IMR-90 (cell line): ENCODE measurements at regions not wholly inside any gene's neighbourhood (a gene's known extent, or its start where the extent isn't known, plus 50 kb on each side); places are given as distances from the start of the nearest gene placed in this dataset.

Experiments used
- ATAC-seq: fragments of 200-7000 bp; cut with Tn5 transposase; 2 replicates; pipeline ENCODE4 v1.9.1; 2020; ENCODE audit warnings: low read depth, mild to moderate bottlenecking, moderate library complexity
- BruUV-seq: library from RNA; stranded (reverse); fragments of 400-500 nt; replicated peaks from 2 replicates; lab custom pipeline; 2021; lab: Mats Ljungman, UMichigan
- CTCF ChIA-PET: fragments of 300-600 bp; formaldehyde crosslinking; extraction: SDS; loops from one replicate; lab custom pipeline; 2021; ENCODE audit warnings: antibody characterized with exemption; lab: Yijun Ruan, JAX
- POLR2A ChIA-PET: fragments of 300-600 bp; sonication (Branson Sonifier 250); formaldehyde crosslinking; loops from one replicate; lab custom pipeline; 2022; ENCODE audit warnings: antibody characterized with exemption; ENCODE audit not compliant: unreplicated experiment; lab: Charles Lee
- DNase-seq: peaks from one replicate; pipeline ENCODE4 v3.0.0; 2013
- H2AFZ ChIP-seq: replicated peaks from 2 replicates; pipeline ENCODE3; 2013; ENCODE audit warnings: low read length, mild to moderate bottlenecking; ENCODE audit not compliant: poor library complexity
- H2AK5ac ChIP-seq: 2 replicates; pipeline ENCODE4 v1.6.1; 2013; ENCODE audit warnings: low read depth, low read length, inconsistent platforms
- H2AK9ac ChIP-seq: replicated peaks from 2 replicates; pipeline ENCODE3; 2013; ENCODE audit warnings: mild to moderate bottlenecking, low read depth, low read length, moderate library complexity; ENCODE audit not compliant: poor library complexity
- H2BK120ac ChIP-seq: 2 replicates; pipeline ENCODE4 v1.6.1; 2013; ENCODE audit warnings: low read depth, low read length, inconsistent platforms
- H2BK15ac ChIP-seq: 3 replicates; pipeline ENCODE4 v1.6.1; 2013; ENCODE audit warnings: low read depth, low read length, inconsistent platforms
- H2BK20ac ChIP-seq: 2 replicates; pipeline ENCODE4 v1.6.1; 2013; ENCODE audit warnings: low read depth, mild to moderate bottlenecking, inconsistent platforms, low read length, moderate library complexity
- H2BK5ac ChIP-seq: 2 replicates; pipeline ENCODE4 v1.6.1; 2013; ENCODE audit warnings: mild to moderate bottlenecking, low read depth, low read length, inconsistent platforms; ENCODE audit not compliant: poor library complexity, severe bottlenecking
- H3K14ac ChIP-seq: replicated peaks from 2 replicates; pipeline ENCODE4 v1.6.1; 2013; ENCODE audit warnings: low read depth, low read length, inconsistent platforms
- H3K18ac ChIP-seq: 2 replicates; pipeline ENCODE4 v1.6.1; 2013; ENCODE audit warnings: low read depth, low read length, control low read depth
- H3K23ac ChIP-seq: 2 replicates; pipeline ENCODE4 v1.6.1; 2013; ENCODE audit warnings: low read depth, low read length, inconsistent platforms
- H3K27ac ChIP-seq: 2 replicates; pipeline ENCODE4 v1.5.1; 2013; ENCODE audit warnings: mild to moderate bottlenecking, control low read depth, low read length; ENCODE audit not compliant: insufficient read depth
- H3K27me3 ChIP-seq: 2 replicates; pipeline ENCODE4 v1.6.1; 2013; ENCODE audit warnings: low read length; ENCODE audit not compliant: control insufficient read depth, insufficient read depth
- H3K36me3 ChIP-seq: 2 replicates; pipeline ENCODE4 v1.6.1; 2013; ENCODE audit warnings: low read length, mixed read lengths; ENCODE audit not compliant: control insufficient read depth, insufficient read depth
- H3K4ac ChIP-seq: 2 replicates; pipeline ENCODE4 v1.6.1; 2013; ENCODE audit warnings: low read depth, low read length, inconsistent platforms
- H3K4me1 ChIP-seq: 2 replicates; pipeline ENCODE4 v1.6.1; 2013; ENCODE audit warnings: low read length, mixed read lengths; ENCODE audit not compliant: control insufficient read depth, insufficient read depth
- H3K4me2 ChIP-seq: 2 replicates; pipeline ENCODE4 v1.6.1; 2013; ENCODE audit warnings: low read depth, mild to moderate bottlenecking, control low read depth, low read length, moderate library complexity
- H3K4me3 ChIP-seq: 2 replicates; pipeline ENCODE4 v1.5.1; 2013; ENCODE audit warnings: low read depth, mild to moderate bottlenecking, control low read depth, low read length, moderate library complexity; ENCODE audit not compliant: insufficient read depth
- H3K56ac ChIP-seq: 2 replicates; pipeline ENCODE4 v1.6.1; 2013; ENCODE audit warnings: low read length, inconsistent platforms; ENCODE audit not compliant: insufficient read depth; ENCODE audit errors: extremely low read depth
- H3K79me1 ChIP-seq, 2 experiments: 2 replicates each; pipeline ENCODE4 v1.6.1; 2013; ENCODE audit warnings: low read length in 2 of 2, inconsistent platforms in 1 of 2, low read depth in 1 of 2
- H3K9ac ChIP-seq: 2 replicates; pipeline ENCODE4 v1.6.1; 2013; ENCODE audit warnings: low read depth, low read length, control low read depth
- H3K9me1 ChIP-seq: 2 replicates; pipeline ENCODE4 v1.6.1; 2013; ENCODE audit warnings: low read length, inconsistent platforms; ENCODE audit not compliant: insufficient read depth
- H3K9me3 ChIP-seq: 2 replicates; pipeline ENCODE4 v1.6.1; 2013; ENCODE audit warnings: low read length; ENCODE audit not compliant: control insufficient read depth, insufficient read depth
- H4K20me1 ChIP-seq: 2 replicates; pipeline ENCODE4 v1.6.1; 2013; ENCODE audit warnings: low read length, inconsistent platforms; ENCODE audit not compliant: insufficient read depth
- H4K5ac ChIP-seq: 2 replicates; pipeline ENCODE4 v1.6.1; 2013; ENCODE audit warnings: mild to moderate bottlenecking, low read depth, low read length, control low read depth
- H4K8ac ChIP-seq, 2 experiments: 2 replicates each; pipeline ENCODE4 v1.6.1; 2013; ENCODE audit warnings: low read depth in 2 of 2, low read length in 2 of 2, control low read depth in 1 of 2, inconsistent platforms in 1 of 2
- H4K91ac ChIP-seq: 2 replicates; pipeline ENCODE4 v1.6.1; 2013; ENCODE audit warnings: low read depth, low read length, inconsistent platforms; ENCODE audit not compliant: insufficient read depth
- CEBPB ChIP-seq: IDR thresholded peaks from 2 replicates; pipeline ENCODE4 v1.6.1; 2012; ENCODE audit warnings: low read depth, low read length, improper control_type of control experiment
- CHD1 ChIP-seq: IDR thresholded peaks from 2 replicates; pipeline ENCODE4 v1.6.1; 2012; ENCODE audit warnings: low read depth, low read length, improper control_type of control experiment
- CTCF ChIP-seq: conservative IDR thresholded peaks from 2 replicates; pipeline ENCODE4 v1.5.1; 2012; ENCODE audit warnings: mild to moderate bottlenecking, low read depth, low read length, improper control_type of control experiment
- ELK1 ChIP-seq: fragments of 150-350 bp; IDR thresholded peaks from 2 replicates; pipeline ENCODE4 v1.6.1; 2016; ENCODE audit warnings: low read depth, mild to moderate bottlenecking, low read length, moderate library complexity, borderline replicate concordance
- FOS ChIP-seq: fragments of 150-350 bp; IDR thresholded peaks from 2 replicates; pipeline ENCODE4 v1.6.1; 2016; ENCODE audit warnings: low read depth, low read length
- MAFK ChIP-seq: IDR thresholded peaks from 2 replicates; pipeline ENCODE4 v1.6.1; 2012; ENCODE audit warnings: low read depth, low read length, improper control_type of control experiment
- MAZ ChIP-seq: IDR thresholded peaks from 2 replicates; pipeline ENCODE4 v1.6.1; 2012; ENCODE audit warnings: low read depth, mild to moderate bottlenecking, low read length, improper control_type of control experiment, moderate library complexity, borderline replicate concordance
- NFE2L2 ChIP-seq: fragments of 150-350 bp; IDR thresholded peaks from 2 replicates; pipeline ENCODE4 v1.6.1; 2016; ENCODE audit warnings: low read depth, mild to moderate bottlenecking, low read length
- POLR2A ChIP-seq: IDR thresholded peaks from 2 replicates; pipeline ENCODE4 v1.6.1; 2012; ENCODE audit warnings: mild to moderate bottlenecking, low read depth, low read length
- RAD21 ChIP-seq: IDR thresholded peaks from 2 replicates; pipeline ENCODE4 v1.6.1; 2012; ENCODE audit warnings: low read length, improper control_type of control experiment
- RCOR1 ChIP-seq: IDR thresholded peaks from 2 replicates; pipeline ENCODE4 v1.6.1; 2012; ENCODE audit warnings: mild to moderate bottlenecking, low read length, improper control_type of control experiment; ENCODE audit not compliant: insufficient replicate concordance
- SMC3 ChIP-seq: fragments of 150-350 bp; IDR thresholded peaks from 2 replicates; pipeline ENCODE4 v1.6.1; 2016; ENCODE audit warnings: low read depth, mild to moderate bottlenecking, antibody characterized with exemption, low read length, moderate library complexity
- USF2 ChIP-seq: fragments of 150-350 bp; IDR thresholded peaks from 2 replicates; pipeline ENCODE4 v1.6.1; 2017; ENCODE audit warnings: mild to moderate bottlenecking, antibody characterized with exemption, low read length, low read depth
- WGBS, 2 experiments: methylation state at CpG; one replicate each; pipeline versions ENCODE4 v1.1.5 to v1.1.7; 2013; ENCODE audit warnings: missing lambda C conversion rate in 2 of 2; ENCODE audit not compliant: insufficient read length in 1 of 2; ENCODE audit errors: extremely low coverage in 2 of 2; 5-methylcytosine and 5-hydroxymethylcytosine counted together
- dilution Hi-C: fragments of 300-500 bp; cut with HindIII; formaldehyde crosslinking; loops from one replicate; pipeline ENCODE4 v1.14.3; 2018; ENCODE audit warnings: low sequenced_read_pairs; ENCODE audit not compliant: unreplicated experiment
- in situ Hi-C: fragments of 300-500 bp; cut with MboI; formaldehyde crosslinking; loops from 3 replicates; pipeline ENCODE4 v1.14.3; 2019; ENCODE audit warnings: low sequenced_read_pairs, inconsistent platforms, mixed read lengths
- intact Hi-C: fragments of 100-400 bp; cut with micrococcal nuclease; formaldehyde crosslinking; loops from 2 replicates; pipeline ENCODE4 v1.10.0; 2022

GRCh38 chr2:163436963-163437362 is 298.8 kb downstream of the FIGN start:
- H2BK120ac ChIP-seq = no peak overlapping the region
- dilution Hi-C loops = no loop called here

More at GRCh38 chr2:163436963-163437362, 298.8 kb downstream of the FIGN start:
- no peak overlapping the region for H2BK20ac ChIP-seq
- TF ChIP-seq MAZ (no peak), USF2 (no peak), FOS (no peak), NFE2L2 (no peak), CEBPB (no peak), CHD1 (no peak), ELK1 (no peak), RCOR1 (no peak), SMC3 (no peak), MAFK (no peak), CTCF (no peak), POLR2A (no peak), RAD21 (no peak)
- no peaks in the 10 kb centered on the region for H3K79me1 ChIP-seq
- H3K4me3 ChIP-seq = no peak overlapping the region
- H3K4ac ChIP-seq = no peak overlapping the region
- H3K4me2 ChIP-seq = no peak overlapping the region
- intact Hi-C loops = no loop called here
- ChIA-PET CTCF (interaction anchor here (0.7 kb wide), 1 partner anchor 10 kb away, joined by 3 read pairs; no protein-coding TSS in a partner anchor), POLR2A (no interaction called here)
- H3K27me3 ChIP-seq = no peaks in the 10 kb centered on the region
- no peak for DNase-seq
- H3K56ac ChIP-seq = no peak overlapping the region
- no peak overlapping the region for H3K9ac ChIP-seq
- no CpG with 5 or more reads among the region's 3 CpGs for WGBS, 2 experiments
- H2BK15ac ChIP-seq = no peak overlapping the region
- ATAC-seq = no peak
- no peaks in the 10 kb centered on the region for H3K36me3 ChIP-seq
- H3K9me1 ChIP-seq = no peaks in the 10 kb centered on the region
- H3K4me1 ChIP-seq = no peaks in the 10 kb centered on the region
- no peak overlapping the region for H2AK5ac ChIP-seq
- no peak overlapping the region for H4K8ac ChIP-seq
- H4K20me1 ChIP-seq = no peaks in the 10 kb centered on the region
- H3K23ac ChIP-seq = no peak overlapping the region
- H2AK9ac ChIP-seq = no peak overlapping the region
- in situ Hi-C loops = no loop called here
- no TSS peak for BruUV-seq
- no peak overlapping the region for H3K18ac ChIP-seq
- H4K5ac ChIP-seq = no peak overlapping the region
- no peak overlapping the region for H3K27ac ChIP-seq
- no peak overlapping the region for H3K14ac ChIP-seq
- no peak overlapping the region for H2AFZ ChIP-seq
- H4K91ac ChIP-seq = no peak overlapping the region
- no peak overlapping the region for H2BK5ac ChIP-seq
- H3K9me3 ChIP-seq = no peaks in the 10 kb centered on the region
